HG03039 (cell line): ENCODE measurements at regions not wholly inside any gene's neighbourhood (a gene's known extent, or its start where the extent isn't known, plus 50 kb on each side); places are given as distances from the start of the nearest gene placed in this dataset.
"Not testable (repeated sequence)": the region's sequence is repeated elsewhere in the genome, so short reads cannot be mapped to it uniquely, and the experiment has no call there.

Source experiments
- ATAC-seq: cut with Tn5 transposase; IDR thresholded peaks from one replicate; pipeline ENCODE4 v1.9.1; 2021; ENCODE audit warnings: mild to moderate bottlenecking, moderate library complexity; ENCODE audit not compliant: unreplicated experiment

DNA sequence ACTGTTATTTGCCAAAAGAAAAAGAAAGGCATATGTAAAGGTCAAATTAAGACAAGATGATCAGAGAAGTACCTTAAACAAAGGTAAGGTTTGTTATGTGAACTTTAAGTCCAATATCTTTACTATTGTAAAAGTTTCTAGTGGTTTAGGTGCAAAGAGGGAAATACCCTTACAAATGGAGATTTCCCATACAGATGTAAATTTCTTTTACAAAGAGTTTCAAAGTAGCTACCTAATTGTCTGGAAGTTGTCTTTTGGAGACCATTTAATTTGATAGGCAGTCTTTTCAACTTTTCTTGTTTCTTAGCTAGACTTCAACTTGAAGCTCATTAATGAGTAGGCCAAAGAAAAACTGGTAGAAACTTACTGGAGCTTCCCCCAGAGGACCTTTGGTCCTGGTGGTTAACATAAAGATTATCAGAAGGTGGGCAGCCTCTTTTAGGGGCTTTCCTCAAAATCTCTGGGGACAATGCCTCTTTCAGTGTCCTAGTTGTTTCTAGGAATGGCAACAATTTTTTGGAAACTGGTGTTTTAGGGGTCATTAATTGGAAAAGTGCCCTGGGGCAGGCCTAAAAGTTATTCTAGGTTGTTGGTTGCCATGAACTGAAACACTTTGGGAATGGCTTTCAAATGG, 297.3 kb downstream of the GUCY2F start:
- ATAC-seq = no peak

DNA sequence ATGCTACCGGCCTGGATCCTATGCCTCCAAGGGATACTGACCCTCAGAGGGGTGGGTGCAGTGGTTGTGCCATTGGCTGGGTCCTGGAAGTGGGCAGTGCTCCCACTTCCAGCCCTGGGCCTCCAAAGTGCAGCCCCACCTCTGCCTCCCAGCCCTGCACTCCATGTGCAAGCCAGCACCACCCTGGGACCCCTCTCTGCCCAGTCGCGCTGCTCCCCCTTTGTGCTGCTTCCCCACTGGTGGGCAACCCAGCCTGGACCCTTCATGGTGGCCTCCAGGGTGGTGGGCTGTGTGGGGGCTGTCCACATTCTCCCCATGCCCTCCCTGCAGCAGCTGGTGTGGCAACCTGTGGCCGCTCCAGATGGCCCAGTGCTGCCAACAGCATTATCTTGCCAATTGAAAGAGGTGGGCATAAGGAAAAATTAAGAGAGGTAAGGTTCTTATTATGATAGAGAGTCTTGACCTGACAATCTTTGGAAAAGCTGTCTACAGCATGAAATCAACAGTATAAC, 309.7 kb downstream of the GUCY2F start:
- no peak for ATAC-seq

DNA sequence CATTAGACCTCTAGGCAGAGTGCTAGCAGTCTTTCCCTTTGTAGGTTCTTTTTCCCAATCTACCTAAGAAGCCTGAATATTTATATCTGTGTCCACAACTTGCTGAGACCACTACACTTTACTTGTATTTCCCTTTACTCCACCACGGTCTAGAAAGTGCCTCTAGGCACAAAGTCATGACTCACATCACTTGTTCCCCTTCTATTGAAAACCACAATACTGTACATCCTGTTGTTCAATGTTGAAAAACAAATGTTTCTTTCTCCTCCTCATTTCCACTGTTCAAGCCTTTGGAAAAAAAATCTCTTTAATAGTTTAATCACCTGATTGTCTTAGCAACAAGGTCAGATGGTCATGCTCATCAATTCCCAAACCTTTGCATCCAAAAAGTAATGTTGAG, 326.7 kb downstream of the GUCY2F start:
- no peak for ATAC-seq

DNA sequence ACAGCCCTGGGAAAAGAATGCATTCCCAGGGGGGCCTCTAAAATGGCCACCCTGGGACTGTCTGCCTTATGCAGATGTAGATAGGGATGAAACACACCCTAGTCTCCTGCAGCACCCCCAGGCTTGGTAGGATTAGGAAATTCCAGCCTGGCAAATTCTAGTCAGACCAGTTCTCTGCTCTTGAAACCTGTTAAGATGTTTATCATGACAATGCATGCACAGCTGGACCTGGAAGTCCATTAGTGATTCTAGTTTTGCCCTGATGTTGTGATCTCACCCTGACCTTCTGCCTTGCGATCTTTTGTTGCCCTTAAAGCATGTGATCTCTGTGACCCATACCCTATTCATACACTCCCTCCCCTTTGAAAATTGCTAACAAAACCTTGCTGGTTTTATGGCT, 337.7 kb downstream of the GUCY2F start:
- ATAC-seq = not testable (repeated sequence)

DNA sequence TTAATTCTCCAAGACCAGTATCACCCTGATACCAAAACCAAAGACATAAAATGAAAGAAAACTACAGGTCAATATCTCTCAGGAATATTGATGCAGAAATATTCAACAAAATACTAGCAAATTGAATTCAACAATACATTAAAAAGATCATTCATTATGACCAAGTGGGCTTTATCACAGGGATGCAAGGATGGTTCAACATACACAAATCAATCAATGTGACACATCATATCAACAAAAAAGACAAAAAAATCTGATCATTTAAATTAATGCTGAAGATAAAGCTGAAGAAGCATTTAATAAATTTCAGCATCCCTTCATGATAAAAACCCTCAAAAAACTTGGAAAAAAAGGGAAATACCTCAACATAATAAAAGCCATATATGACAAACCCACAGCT, 341.4 kb downstream of the GUCY2F start:
- no peak for ATAC-seq

DNA sequence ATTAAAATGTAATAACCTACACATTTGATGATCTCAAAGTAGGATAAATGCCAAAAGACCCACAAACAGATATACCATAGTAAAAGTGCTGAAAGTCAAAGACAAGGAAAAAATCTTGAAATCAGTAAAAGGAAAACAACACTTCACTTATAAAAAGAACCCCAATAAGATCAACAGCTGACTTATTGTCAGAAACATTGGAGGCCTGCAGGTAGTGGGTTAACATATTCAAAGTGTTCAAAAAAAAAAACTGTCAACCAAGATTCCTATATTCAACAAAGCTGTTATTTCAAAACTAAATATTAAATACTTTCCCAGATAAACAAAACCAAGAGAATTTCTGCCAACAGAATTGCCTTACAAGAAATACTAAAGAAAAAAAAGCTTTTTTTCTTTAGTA, 347.1 kb downstream of the GUCY2F start:
- ATAC-seq = no peak

DNA sequence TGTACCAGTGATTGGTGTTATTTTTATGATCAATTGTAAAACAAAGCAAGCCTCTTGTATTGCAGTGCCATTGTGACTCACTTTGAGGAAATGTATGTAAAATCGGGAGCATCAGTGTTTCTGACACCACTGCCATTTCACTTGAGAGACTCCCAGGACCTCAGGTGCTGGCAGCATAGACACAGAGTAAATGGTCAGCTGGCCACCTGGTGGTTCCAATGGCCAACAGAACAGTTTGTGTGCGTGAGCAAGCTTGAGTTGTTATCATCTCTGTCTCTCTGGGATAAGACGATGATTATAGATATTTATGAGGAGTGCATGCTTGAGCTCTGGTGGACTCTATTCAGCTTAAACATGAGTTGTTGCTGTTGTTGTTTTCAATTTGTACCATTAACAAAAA, 356.6 kb downstream of the GUCY2F start:
- ATAC-seq = no peak

DNA sequence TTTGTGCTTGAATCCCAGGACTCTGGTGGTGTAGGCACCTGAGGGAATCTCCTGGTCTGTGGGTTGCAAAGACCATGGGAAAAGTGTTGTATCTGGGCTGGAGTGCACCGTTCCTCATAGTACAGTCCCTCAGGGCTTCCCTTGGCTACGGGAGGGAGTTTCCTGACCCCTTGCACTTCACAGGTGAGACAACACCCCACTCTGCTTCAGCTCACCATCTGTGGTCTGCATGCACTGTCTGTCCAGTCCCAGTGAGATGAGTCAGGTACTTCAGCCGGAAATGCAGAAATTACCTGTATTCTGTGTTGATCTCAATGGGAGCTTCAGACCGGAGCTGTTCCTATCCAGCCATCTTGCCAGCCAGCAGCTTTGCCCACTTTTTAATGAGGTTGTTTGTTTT, 353.0 kb upstream of the IRS4 start:
- no peak for ATAC-seq

DNA sequence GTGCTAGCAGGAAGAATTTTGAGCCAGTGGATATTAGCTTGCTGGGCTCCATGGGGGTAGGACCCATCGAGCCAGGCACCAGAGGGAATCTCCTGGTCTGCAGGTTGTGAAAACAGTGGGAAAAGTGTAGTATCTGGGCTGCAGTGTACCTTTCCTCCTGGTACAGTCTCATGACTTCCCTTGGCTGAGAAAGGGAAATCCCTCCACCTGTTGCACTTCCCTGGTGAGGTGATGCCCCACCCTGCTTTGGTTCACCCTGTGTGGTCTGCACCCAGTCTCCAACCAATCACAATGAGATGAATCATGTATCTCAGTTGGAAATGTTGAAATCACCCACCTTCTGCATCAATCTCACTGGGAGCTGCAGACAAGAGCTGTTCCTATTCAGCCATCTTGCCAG, 341.4 kb upstream of the IRS4 start:
- ATAC-seq = no peak

DNA sequence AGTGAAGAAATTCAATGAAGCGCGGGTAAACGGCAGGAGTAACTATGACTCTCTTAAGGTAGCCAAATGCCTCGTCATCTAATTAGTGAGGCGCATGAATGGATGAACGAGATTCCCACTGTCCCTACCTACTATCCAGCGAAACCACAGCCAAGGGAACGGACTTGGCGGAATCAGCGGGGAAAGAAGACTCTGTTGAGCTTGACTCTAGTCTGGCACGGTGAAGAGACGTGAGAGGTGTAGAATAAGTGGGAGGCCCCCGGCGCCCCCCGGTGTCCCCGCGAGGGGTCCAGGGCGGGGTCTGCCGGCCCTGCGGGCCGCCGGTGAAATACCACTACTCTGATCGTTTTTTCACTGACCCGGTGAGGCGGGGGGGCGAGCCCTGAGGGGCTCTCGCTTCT, 317.8 kb upstream of the IRS4 start:
- not testable (repeated sequence) for ATAC-seq

DNA sequence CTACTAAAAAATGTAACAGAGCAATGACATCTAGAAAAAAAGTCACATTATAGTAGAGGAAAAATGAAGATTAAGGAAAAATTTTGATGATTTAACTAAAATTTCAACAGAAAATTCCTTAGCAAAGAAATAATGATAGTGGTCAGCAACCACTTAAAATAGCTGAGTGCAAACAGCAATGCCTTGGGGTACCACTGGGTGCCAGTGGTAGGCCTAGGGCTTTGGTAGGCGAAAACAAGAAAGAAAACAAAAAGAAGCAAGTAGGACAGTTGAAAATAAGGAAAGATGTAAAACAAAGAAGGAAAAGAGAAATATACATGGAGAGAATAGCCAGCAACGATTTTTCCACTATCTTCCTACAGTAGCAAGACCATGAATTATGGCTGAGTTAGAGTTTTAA, 313.5 kb upstream of the IRS4 start:
- ATAC-seq = no peak

DNA sequence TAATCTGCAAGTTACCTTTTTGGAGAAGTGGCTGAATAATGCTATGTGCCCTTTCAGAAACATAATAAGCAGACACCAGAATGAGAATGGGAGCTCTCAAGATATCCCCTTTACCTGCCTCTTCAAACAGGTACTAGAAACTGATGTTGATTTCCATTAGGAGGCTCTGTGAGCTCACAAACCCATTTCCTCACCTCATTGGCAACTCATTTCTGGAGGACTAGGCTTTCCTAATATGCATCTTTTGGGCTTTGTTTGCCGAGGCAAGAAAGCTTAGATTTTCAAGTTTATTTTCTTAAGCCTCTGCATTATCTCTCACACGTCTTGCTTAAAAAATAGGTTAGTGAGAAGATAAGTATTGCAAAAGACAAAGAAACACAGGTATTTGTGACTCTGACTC, 313.1 kb upstream of the IRS4 start:
- ATAC-seq = no peak

DNA sequence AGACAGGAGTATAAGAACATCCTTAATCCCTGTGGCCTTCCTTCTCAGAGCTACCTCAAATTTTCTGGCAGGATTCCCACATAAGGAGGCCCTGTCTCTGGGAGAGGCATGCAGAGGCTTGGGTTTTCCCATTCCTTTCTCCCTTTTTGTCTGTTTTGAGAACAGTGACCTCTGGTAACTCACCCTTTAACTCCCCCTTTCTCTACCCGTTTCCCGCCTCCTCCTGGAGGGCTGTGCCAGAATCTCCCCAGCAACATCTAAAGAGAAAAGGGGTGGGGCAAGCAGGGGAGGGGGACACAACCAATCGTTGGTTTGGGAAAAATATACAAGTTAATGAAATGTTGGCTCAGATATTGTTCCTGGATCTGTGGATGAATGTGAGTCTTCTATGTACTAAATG, 303.7 kb upstream of the IRS4 start:
- no peak for ATAC-seq

DNA sequence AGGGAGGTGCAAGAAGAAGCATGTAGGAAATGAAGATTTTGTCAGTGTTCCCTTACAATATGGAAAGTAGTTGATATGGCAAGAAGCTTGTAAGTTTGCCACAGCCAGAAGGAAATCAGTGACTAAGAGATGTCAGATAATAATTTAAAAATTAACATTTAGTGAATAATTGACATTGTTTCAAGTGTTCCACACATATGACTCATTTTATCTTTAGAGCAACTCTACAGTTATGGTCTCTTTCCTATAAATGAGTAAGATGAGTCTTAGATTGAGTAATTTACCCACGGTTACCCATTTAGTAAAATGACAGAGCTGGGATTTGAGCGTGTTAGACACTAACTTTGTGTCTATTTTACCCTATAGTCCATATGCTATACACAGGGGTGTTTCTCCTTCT, 300.3 kb upstream of the IRS4 start:
- peak; percentile 62 for ATAC-seq

DNA sequence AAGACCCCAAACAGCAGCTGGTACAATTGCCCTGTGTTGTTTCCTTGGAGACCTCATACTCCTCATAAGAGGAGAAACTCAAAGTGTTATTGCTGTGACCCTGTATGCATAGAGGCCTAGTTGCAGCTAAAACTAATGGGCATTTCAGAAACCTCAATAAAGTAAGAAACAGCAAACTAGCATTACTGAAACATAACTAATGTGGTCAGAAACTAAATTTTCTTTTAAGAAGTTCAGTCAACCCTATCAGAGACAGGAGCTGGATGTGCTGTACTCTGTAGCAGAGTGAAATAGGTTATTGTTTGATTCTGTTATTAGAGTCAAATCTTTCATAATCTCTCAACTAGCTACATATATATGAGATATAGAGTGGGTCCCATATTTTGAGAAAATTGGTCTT, 257.5 kb upstream of the IRS4 start:
- no peak for ATAC-seq

DNA sequence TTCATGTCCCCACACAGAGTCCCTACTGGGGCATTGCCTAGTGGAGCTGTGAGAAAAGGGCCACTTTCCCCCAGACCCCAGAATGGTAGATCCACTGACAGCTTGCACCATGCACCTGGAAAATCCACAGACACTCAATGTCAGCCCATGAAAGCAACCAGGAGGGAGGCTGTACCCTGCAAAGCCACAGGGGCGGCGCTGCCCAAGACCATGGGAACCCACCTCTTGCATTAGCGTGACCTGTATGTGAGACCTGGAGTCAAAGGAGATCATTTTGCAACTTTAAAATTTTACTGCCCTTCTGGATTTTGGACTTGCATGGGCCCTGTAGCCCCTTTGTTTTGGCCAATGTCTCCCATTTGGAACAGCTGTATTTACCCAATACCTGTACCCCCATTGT, 236.5 kb upstream of the IRS4 start:
- ATAC-seq = not testable (repeated sequence)

DNA sequence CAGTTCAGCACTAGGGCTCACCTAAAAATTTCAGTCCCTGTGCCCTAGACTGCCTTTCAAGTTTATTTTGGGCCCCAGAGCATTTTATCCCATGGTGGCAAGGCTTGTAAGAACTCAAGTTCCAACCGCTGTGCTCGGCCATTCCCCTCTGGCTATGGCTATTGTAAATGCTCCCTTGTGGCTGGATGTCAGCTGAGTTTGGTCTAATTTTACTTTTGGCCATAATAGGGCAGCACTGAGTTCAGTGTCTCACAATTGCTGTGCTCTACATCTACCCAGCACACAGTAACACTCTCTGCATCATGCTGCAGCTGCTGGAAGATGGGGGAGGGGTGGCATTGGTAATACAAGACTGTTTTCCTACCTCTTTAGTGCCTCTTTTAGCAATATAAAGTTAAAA, 210.8 kb upstream of the IRS4 start:
- no peak for ATAC-seq

DNA sequence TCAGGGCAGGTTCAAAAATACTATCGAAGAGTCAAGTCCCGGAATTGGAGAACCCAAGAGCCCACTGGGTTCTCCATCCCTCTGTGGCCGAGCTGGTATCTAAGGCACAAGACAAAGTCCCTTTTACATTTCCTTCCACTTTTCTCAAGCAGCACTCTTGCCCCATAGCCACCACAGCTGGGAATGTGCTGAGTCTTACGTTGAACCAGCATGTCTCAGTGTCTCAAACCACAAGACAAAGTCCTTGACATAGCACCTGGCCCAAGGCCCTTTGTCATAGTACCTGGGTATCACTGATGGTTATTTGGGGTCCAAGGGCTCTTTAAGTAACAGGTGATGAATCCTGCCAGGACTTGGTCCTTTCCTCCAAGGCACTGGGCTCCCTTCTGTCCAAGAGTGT, 210.2 kb upstream of the IRS4 start:
- ATAC-seq = no peak

DNA sequence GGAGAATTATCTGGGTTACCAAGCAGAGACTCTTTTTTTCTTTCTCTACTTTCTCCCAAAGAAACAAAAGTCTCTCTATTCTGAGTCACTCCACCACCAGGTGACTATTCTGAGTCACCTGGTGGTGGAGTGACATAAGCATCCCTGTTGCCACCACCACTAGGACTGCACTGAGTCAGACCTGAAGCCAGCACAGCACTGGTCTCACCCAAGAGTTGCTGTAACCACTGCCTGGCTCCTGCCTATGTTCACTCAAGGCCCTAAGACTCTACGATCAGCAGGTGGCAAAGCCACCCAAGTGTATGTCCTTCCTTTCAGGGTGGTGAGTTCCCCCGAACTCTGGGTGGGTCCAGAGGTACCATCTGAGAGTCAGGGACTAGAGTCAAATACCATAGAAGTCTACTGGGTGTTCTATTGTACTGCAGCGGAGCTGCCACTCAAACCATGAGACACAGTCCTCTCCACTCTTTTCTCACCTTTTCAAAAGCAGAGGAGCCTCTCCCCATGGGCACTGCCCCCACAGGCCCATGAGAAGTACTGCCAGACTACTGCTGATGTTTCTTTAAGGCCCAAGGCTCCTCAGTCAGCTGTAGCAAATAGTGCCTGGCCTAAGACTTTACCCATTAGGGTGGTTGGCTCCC, 209.6 kb upstream of the IRS4 start:
- ATAC-seq = no peak

DNA sequence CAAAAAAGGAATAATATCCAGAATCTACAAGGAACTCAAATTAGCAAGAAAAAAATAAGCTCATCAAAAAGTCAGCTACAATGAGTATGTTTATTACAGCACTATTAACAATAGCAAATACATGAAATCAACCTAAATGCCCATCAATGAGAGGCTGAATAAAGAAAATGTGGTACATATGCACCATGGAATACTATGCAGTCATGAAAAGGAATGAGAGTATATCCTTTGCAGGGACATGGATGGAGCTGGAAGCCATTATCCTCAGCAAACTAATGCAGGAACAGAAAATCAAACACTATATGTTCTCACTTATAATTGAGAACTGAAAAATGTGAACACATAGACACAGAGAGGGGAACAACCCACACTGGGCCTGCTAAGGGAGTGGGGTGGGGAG, 178.4 kb upstream of the IRS4 start:
- ATAC-seq = no peak

DNA sequence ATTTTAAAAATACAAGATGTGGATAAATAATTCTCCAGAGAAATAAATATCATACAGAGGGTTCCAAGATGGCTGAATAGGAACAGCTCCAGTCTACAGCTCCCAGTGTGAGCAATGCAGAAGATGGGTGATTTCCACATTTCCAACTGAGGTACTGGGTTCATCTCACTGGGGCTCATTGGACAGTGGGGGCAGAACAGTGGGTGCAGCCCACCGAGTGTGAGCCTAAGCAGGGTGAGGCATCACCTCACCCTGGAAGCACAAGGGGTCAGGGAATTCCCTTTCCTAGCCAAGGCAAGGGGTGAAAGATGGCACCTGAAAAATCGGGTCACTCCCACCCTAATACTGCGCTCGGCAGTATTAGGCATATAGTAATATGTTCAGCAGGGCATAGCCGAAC, 167.5 kb upstream of the IRS4 start:
- ATAC-seq = not testable (repeated sequence)

DNA sequence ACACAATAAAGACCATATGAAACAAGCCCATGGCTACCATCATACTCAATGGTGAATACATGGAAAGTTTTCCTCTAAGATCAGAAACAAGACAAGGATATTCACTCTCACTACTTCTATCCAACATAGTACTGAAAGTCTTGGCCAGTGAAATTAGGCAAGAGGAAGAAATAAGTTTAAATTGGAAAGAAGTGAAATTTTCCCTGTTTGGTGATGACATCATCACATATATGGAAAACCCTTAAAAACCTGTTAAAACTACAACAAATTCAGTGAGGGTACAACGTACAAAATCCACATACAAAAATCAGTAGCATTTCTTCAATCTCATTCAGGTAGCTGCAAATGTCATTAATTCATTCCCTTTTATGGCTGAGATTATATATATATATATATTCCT, 164.0 kb upstream of the IRS4 start:
- ATAC-seq = no peak

DNA sequence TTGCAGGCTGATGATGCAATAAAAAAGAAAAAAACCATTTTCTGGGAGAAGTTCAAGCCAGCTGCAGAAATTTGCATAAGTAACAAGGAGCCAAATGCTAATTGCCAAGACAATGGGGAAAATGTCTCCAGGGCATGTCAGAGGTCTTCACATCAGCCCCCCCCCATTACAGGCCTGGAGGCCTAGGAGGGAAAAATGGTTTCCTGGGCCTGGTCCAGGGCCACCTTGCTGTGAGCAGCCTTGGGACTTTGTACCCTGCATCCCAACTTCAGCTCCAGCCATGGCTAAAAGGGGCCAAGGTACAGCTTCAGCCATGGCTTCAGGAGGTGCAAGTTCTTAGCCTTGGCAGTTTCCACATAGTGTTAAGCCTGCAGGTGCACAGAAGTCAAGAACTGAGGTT, 160.0 kb upstream of the IRS4 start:
- not testable (repeated sequence) for ATAC-seq
